Gastroesophageal sphincter (tissue), 3 donors: ENCODE measurements at regions not wholly inside any gene's neighbourhood (a gene's known extent, or its start where the extent isn't known, plus 50 kb on each side); places are given as distances from the start of the nearest gene placed in this dataset.

Source experiments
- CTCF ChIP-seq, 4 experiments: fragments of 200-600 bp in 2 of 4; fragments of 450-650 bp in 2 of 4; sonication (generic) in 1 of 4; IDR thresholded peaks; one replicate each; pipeline ENCODE4 v1.5.1; 2017 to 2019; ENCODE audit warnings: antibody characterized with exemption in 4 of 4, mild to moderate bottlenecking in 2 of 4, moderate library complexity in 2 of 4
- EP300 ChIP-seq: sonication (generic); formaldehyde crosslinking; IDR thresholded peaks from one replicate; pipeline ENCODE4 v1.6.1; 2017; ENCODE audit warnings: antibody characterized with exemption, mild to moderate bottlenecking
- POLR2A ChIP-seq, 2 donors: fragments of 450-650 bp; IDR thresholded peaks; one replicate each; pipeline ENCODE4 v1.6.1; 2017; ENCODE audit warnings: antibody characterized with exemption in 2 of 2, mild to moderate bottlenecking in 2 of 2, moderate library complexity in 1 of 2

- TF ChIP-seq POLR2A (IDR thresholded peaks at IDR 0.05): no peak
- TF ChIP-seq CTCF (IDR thresholded peaks at IDR 0.05): no peak
- no peak for TF ChIP-seq EP300
Observed at GRCh38 chr11:103709371-103709770, 327.1 kb upstream of the DDI1 start.
